Esophagus muscularis mucosa (tissue), 4 donors: ENCODE measurements at regions not wholly inside any gene's neighbourhood (a gene's known extent, or its start where the extent isn't known, plus 50 kb on each side); places are given as distances from the start of the nearest gene placed in this dataset.

Experiments
- DNase-seq: peaks from one replicate; pipeline ENCODE4 v3.0.0-alpha.2; 2017; ENCODE audit errors: extremely low spot score
- H3K27ac ChIP-seq, 4 donors: fragments of 200-600 bp; sonication (generic); replicated peaks in 1 of 4; 1 replicate in 3 of 4; 2 replicates in 1 of 4; pipeline ENCODE4 v1.5.1; 2016 to 2019; ENCODE audit warnings: mild to moderate bottlenecking in 1 of 4
- H3K27me3 ChIP-seq, 4 donors: fragments of 200-600 bp; sonication (generic); one replicate each; pipeline versions ENCODE4 v1.5.1 to v1.6.0; 2016 to 2019
- H3K36me3 ChIP-seq, 4 donors: fragments of 200-600 bp; sonication (generic); one replicate each; pipeline ENCODE4 v1.5.1; 2016 to 2019
- H3K4me1 ChIP-seq, 4 donors: fragments of 200-600 bp; sonication (generic); one replicate each; pipeline ENCODE4 v1.5.1; 2016 to 2019
- H3K4me3 ChIP-seq, 4 donors: fragments of 200-600 bp; sonication (generic); 1 replicate in 2 of 4; 2 replicates in 2 of 4; pipeline ENCODE4 v1.5.1; 2016 to 2019; ENCODE audit warnings: mild to moderate bottlenecking in 4 of 4, moderate library complexity in 1 of 4
- H3K9me3 ChIP-seq, 4 donors: fragments of 200-600 bp; sonication (generic); 1 replicate in 3 of 4; 2 replicates in 1 of 4; pipeline ENCODE4 v1.5.1; 2016 to 2019
- CTCF ChIP-seq, 3 experiments: fragments of 200-600 bp in 2 of 3; fragments of 450-650 bp in 1 of 3; sonication (generic) in 2 of 3; IDR thresholded peaks; one replicate each; pipeline ENCODE4 v1.5.1; 2017 to 2019; ENCODE audit warnings: antibody characterized with exemption in 3 of 3, mild to moderate bottlenecking in 2 of 3, moderate library complexity in 1 of 3
- EP300 ChIP-seq: sonication (generic); formaldehyde crosslinking; IDR thresholded peaks from one replicate; pipeline ENCODE4 v1.6.1; 2017; ENCODE audit warnings: antibody characterized with exemption
- POLR2A ChIP-seq: fragments of 450-650 bp; IDR thresholded peaks from one replicate; pipeline ENCODE4 v1.6.1; 2017; ENCODE audit warnings: antibody characterized with exemption, moderate library complexity, mild to moderate bottlenecking, low read depth
- POLR2AphosphoS5 ChIP-seq, 2 donors: sonication (generic); formaldehyde crosslinking; IDR thresholded peaks; one replicate each; pipeline ENCODE4 v1.6.1; 2017; ENCODE audit warnings: antibody characterized with exemption in 2 of 2
- WGBS: methylation state at CpG from one replicate; pipeline ENCODE4 v1.1.5; 2018; 5-methylcytosine and 5-hydroxymethylcytosine counted together
- intact Hi-C: fragments of 100-400 bp; cut with DNase I; formaldehyde crosslinking; loops from one replicate; pipeline ENCODE4 v1.15.1; 2023

- DNase-seq: no peak
- Histone ChIP-seq H3K4me1 (no peaks in the 10 kb centered on the region), H3K9me3 (no peaks in the 10 kb centered on the region), H3K27ac (no peak overlapping the region), H3K27me3 (no peaks in the 10 kb centered on the region), H3K4me3 (no peak overlapping the region), H3K36me3 (no peaks in the 10 kb centered on the region)
- 53% methylated on average over 3 of the region's 3 CpGs for WGBS
- intact Hi-C loops: no loop called here
- no peak for TF ChIP-seq POLR2AphosphoS5 (IDR thresholded peaks at IDR 0.05)
- no peak for TF ChIP-seq CTCF (IDR thresholded peaks at IDR 0.05)
- TF ChIP-seq EP300: no peak
- no peak for TF ChIP-seq POLR2A
Measured at GRCh38 chr4:58138786-58139668, 1028.8 kb upstream of the IGFBP7 start.

- H3K27me3 ChIP-seq: no peaks in the 10 kb centered on the region
- H3K36me3 ChIP-seq: no peaks in the 10 kb centered on the region
- H3K4me1 ChIP-seq: no peaks in the 10 kb centered on the region
- intact Hi-C loops: no loop called here
- no peak overlapping the region for H3K27ac ChIP-seq
- H3K4me3 ChIP-seq: no peak overlapping the region
- no peaks in the 10 kb centered on the region for H3K9me3 ChIP-seq
- DNase-seq: no peak
- WGBS: 85% methylated on average over 5 of the region's 5 CpGs
- TF ChIP-seq POLR2A (no peak), POLR2AphosphoS5 (IDR thresholded peaks at IDR 0.05) (no peak), CTCF (IDR thresholded peaks at IDR 0.05) (no peak), EP300 (no peak)
Measured at GRCh38 chr4:58136604-58137003, 1026.4 kb upstream of the IGFBP7 start.

GRCh38 chr4:58127680-58128079 lies 1017.5 kb upstream of the IGFBP7 start:
- intact Hi-C loops: no loop called here
- TF ChIP-seq CTCF (IDR thresholded peaks at IDR 0.05): no peak
- TF ChIP-seq EP300: no peak
- TF ChIP-seq POLR2AphosphoS5 (IDR thresholded peaks at IDR 0.05): no peak
- TF ChIP-seq POLR2A: no peak
- 78% methylated on average over 1 of the region's 1 CpG for WGBS

GRCh38 chr4:58119298-58119697 lies 1009.1 kb upstream of the IGFBP7 start:
- no peak overlapping the region for H3K4me3 ChIP-seq
- TF ChIP-seq CTCF (IDR thresholded peaks at IDR 0.05): no peak
- TF ChIP-seq POLR2AphosphoS5 (IDR thresholded peaks at IDR 0.05): no peak
- TF ChIP-seq POLR2A: no peak
- no peak for TF ChIP-seq EP300
- H3K9me3 ChIP-seq: no peaks in the 10 kb centered on the region
- H3K4me1 ChIP-seq: no peaks in the 10 kb centered on the region
- WGBS: 94% methylated on average over 3 of the region's 3 CpGs
- no peaks in the 10 kb centered on the region for H3K36me3 ChIP-seq
- intact Hi-C loops: no loop called here
- H3K27me3 ChIP-seq: no peaks in the 10 kb centered on the region
- no peak for DNase-seq
- H3K27ac ChIP-seq: no peak overlapping the region

More at GRCh38 chr4:58127680-58128079, 1017.5 kb upstream of the IGFBP7 start:
- Histone ChIP-seq H3K27ac (no peak overlapping the region), H3K9me3 (no peaks in the 10 kb centered on the region), H3K27me3 (no peaks in the 10 kb centered on the region), H3K4me3 (no peak overlapping the region), H3K4me1 (no peaks in the 10 kb centered on the region), H3K36me3 (no peaks in the 10 kb centered on the region)
- no peak for DNase-seq
